ENCODE measurements at regions not wholly inside any gene's neighbourhood (a gene's known extent, or its start where the extent isn't known, plus 50 kb on each side); places are given as distances from the start of the nearest gene placed in this dataset.

DNA sequence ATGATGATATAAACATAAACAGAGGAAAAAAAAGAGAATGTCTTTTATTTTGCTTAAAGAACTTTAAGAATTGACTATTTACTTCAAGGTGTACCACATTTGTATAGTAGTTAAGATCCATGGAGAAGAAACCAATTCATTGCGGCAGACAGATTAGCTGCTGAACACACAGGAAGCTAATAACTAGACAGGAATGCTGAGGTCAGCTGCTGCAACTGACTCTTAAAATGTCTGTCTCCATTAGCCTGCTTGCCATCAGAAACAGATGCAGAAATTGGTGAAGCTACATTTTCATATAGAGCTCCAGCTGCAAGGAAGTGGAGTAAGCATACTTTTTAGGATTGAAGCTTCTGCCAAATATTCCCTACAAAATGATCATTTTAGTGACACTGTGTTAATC, 939.5 kb downstream of the EPHA7 start:
- Histone ChIP-seq H3K4me3 (ENCODE audit: low read depth in 1 of 3, low read length in 3 of 3) (no peak overlapping the region), H3K4me1 (ENCODE audit: control insufficient read depth in 4 of 4, insufficient read depth in 4 of 4, low read length in 3 of 4) (no peaks in the 10 kb centered on the region), H3K27ac (ENCODE audit: low read depth in 1 of 2, low read length in 2 of 2) (no peak overlapping the region), H3K36me3 (ENCODE audit: control insufficient read depth in 4 of 4, insufficient read depth in 3 of 4, low read depth in 1 of 4, low read length in 3 of 4) (no peaks in the 10 kb centered on the region), H3K9ac (ENCODE audit: low read depth in 1 of 2, low read length in 2 of 2) (no peak overlapping the region), H3K9me3 (ENCODE audit: control insufficient read depth in 4 of 4, low read length in 3 of 4) (peaks cover 0 to 3% (median 0%) of the 10 kb centered on the region in 4 donors), H3K27me3 (ENCODE audit: control insufficient read depth in 4 of 4, insufficient read depth in 4 of 4, low read length in 3 of 4) (no peaks in the 10 kb centered on the region)
- WGBS, result 62% methylated on average over 1 of the region's 1 CpG
- TF ChIP-seq, protein P1, sequence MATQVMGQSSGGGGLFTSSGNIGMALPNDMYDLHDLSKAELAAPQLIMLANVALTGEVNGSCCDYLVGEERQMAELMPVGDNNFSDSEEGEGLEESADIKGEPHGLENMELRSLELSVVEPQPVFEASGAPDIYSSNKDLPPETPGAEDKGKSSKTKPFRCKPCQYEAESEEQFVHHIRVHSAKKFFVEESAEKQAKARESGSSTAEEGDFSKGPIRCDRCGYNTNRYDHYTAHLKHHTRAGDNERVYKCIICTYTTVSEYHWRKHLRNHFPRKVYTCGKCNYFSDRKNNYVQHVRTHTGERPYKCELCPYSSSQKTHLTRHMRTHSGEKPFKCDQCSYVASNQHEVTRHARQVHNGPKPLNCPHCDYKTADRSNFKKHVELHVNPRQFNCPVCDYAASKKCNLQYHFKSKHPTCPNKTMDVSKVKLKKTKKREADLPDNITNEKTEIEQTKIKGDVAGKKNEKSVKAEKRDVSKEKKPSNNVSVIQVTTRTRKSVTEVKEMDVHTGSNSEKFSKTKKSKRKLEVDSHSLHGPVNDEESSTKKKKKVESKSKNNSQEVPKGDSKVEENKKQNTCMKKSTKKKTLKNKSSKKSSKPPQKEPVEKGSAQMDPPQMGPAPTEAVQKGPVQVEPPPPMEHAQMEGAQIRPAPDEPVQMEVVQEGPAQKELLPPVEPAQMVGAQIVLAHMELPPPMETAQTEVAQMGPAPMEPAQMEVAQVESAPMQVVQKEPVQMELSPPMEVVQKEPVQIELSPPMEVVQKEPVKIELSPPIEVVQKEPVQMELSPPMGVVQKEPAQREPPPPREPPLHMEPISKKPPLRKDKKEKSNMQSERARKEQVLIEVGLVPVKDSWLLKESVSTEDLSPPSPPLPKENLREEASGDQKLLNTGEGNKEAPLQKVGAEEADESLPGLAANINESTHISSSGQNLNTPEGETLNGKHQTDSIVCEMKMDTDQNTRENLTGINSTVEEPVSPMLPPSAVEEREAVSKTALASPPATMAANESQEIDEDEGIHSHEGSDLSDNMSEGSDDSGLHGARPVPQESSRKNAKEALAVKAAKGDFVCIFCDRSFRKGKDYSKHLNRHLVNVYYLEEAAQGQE (IDR thresholded peaks at IDR 0.05), result no peak
- TF ChIP-seq RAD21 (IDR thresholded peaks at IDR 0.05) (no peak), RXRA (IDR thresholded peaks at IDR 0.05) (no peak), GABPA (IDR thresholded peaks at IDR 0.05 in 1 of 2, conservative IDR thresholded peaks at IDR 0.05 in 1 of 2) (no peak)
- DNase-seq (ENCODE audit: low spot score), result no peak

GRCh38 chr6:92473056-92473455, 946.3 kb downstream of the EPHA7 start:
- Histone ChIP-seq H3K4me3 (ENCODE audit: low read depth in 1 of 3, low read length in 3 of 3) (no peak overlapping the region), H3K9me3 (ENCODE audit: control insufficient read depth in 4 of 4, low read length in 3 of 4) (no peaks in the 10 kb centered on the region), H3K36me3 (ENCODE audit: control insufficient read depth in 4 of 4, insufficient read depth in 3 of 4, low read depth in 1 of 4, low read length in 3 of 4) (no peaks in the 10 kb centered on the region), H3K27me3 (ENCODE audit: control insufficient read depth in 4 of 4, insufficient read depth in 4 of 4, low read length in 3 of 4) (no peaks in the 10 kb centered on the region), H3K27ac (ENCODE audit: low read depth in 1 of 2, low read length in 2 of 2) (no peak overlapping the region), H3K4me1 (ENCODE audit: control insufficient read depth in 4 of 4, insufficient read depth in 4 of 4, low read length in 3 of 4) (no peaks in the 10 kb centered on the region), H3K9ac (ENCODE audit: low read depth in 1 of 2, low read length in 2 of 2) (no peak overlapping the region)
- DNase-seq (ENCODE audit: low spot score), result no peak
- no peak for TF ChIP-seq YY1 (IDR thresholded peaks at IDR 0.05)
- no peak for TF ChIP-seq HNF4A (conservative IDR thresholded peaks at IDR 0.05)
- TF ChIP-seq, protein P2, sequence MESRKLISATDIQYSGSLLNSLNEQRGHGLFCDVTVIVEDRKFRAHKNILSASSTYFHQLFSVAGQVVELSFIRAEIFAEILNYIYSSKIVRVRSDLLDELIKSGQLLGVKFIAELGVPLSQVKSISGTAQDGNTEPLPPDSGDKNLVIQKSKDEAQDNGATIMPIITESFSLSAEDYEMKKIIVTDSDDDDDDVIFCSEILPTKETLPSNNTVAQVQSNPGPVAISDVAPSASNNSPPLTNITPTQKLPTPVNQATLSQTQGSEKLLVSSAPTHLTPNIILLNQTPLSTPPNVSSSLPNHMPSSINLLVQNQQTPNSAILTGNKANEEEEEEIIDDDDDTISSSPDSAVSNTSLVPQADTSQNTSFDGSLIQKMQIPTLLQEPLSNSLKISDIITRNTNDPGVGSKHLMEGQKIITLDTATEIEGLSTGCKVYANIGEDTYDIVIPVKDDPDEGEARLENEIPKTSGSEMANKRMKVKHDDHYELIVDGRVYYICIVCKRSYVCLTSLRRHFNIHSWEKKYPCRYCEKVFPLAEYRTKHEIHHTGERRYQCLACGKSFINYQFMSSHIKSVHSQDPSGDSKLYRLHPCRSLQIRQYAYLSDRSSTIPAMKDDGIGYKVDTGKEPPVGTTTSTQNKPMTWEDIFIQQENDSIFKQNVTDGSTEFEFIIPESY (IDR thresholded peaks at IDR 0.05), result no peak
- TF ChIP-seq FOXA2 (IDR thresholded peaks at IDR 0.05), result no peak
- TF ChIP-seq NR2F2 (IDR thresholded peaks at IDR 0.05), result no peak
- no peak for TF ChIP-seq TAF1 (conservative IDR thresholded peaks at IDR 0.05)
- TF ChIP-seq RXRA (IDR thresholded peaks at IDR 0.05), result no peak
- TF ChIP-seq FOXA1 (IDR thresholded peaks at IDR 0.05), result no peak
- no peak for TF ChIP-seq EGR1 (IDR thresholded peaks at IDR 0.05; ENCODE audit: low read depth in 2 of 2)
- no peak for TF ChIP-seq SP1 (IDR thresholded peaks at IDR 0.05)
- TF ChIP-seq, protein P3, sequence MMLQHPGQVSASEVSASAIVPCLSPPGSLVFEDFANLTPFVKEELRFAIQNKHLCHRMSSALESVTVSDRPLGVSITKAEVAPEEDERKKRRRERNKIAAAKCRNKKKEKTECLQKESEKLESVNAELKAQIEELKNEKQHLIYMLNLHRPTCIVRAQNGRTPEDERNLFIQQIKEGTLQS (IDR thresholded peaks at IDR 0.05), result no peak

Measured in liver (tissue), 7 donors.